Caco-2 (cell line): ENCODE measurements at regions not wholly inside any gene's neighbourhood (a gene's known extent, or its start where the extent isn't known, plus 50 kb on each side); places are given as distances from the start of the nearest gene placed in this dataset.

ENCODE experiments used
- BruUV-seq: library from RNA; stranded (reverse); fragments of 400-500 nt; replicated peaks from 2 replicates; lab custom pipeline; 2021; lab: Mats Ljungman, UMichigan
- CTCF ChIA-PET: fragments of 300-600 bp; sonication (Branson Sonifier 250); formaldehyde crosslinking; loops from one replicate; lab custom pipeline; 2022; ENCODE audit warnings: antibody characterized with exemption; lab: Charles Lee
- POLR2A ChIA-PET: fragments of 300-600 bp; sonication (Branson Sonifier 250); formaldehyde crosslinking; loops from one replicate; lab custom pipeline; 2022; ENCODE audit warnings: antibody characterized with exemption; lab: Charles Lee
- DNase-seq, 2 experiments: peaks; one replicate each; pipeline versions ENCODE4 v3.0.0 to v3.0.0-alpha.2; 2020 to 2022
- H3K27me3 ChIP-seq: replicated peaks from 2 replicates; pipeline ENCODE4 v1.6.0; 2011; ENCODE audit warnings: low read length; ENCODE audit not compliant: control insufficient read depth, insufficient read depth
- H3K36me3 ChIP-seq: 2 replicates; pipeline ENCODE4 v1.5.1; 2011; ENCODE audit warnings: low read length; ENCODE audit not compliant: control insufficient read depth, insufficient read depth
- H3K4me1 ChIP-seq: fragments of 250-450 bp; sonication (Bioruptor Pico); 2 replicates; pipeline ENCODE4 v1.5.1; 2020; ENCODE audit warnings: mild to moderate bottlenecking
- H3K4me3 ChIP-seq: 2 replicates; pipeline ENCODE4 v1.5.1; 2011; ENCODE audit warnings: low read depth, mild to moderate bottlenecking, control low read depth, low read length
- H3K9me3 ChIP-seq: fragments of 250-450 bp; sonication (Bioruptor Pico); 2 replicates; pipeline ENCODE4 v1.5.1; 2020; ENCODE audit warnings: mild to moderate bottlenecking, moderate library complexity
- H3K27ac Mint-ChIP-seq: one replicate; pipeline ENCODE4 v1.8.0; 2022; ENCODE audit warnings: mixed read lengths; ENCODE audit not compliant: unreplicated experiment
- H3K27me3 Mint-ChIP-seq: one replicate; pipeline ENCODE4 v1.8.0; 2022; ENCODE audit warnings: mixed read lengths; ENCODE audit not compliant: insufficient read depth, unreplicated experiment
- H3K36me3 Mint-ChIP-seq: one replicate; pipeline ENCODE4 v1.8.0; 2022; ENCODE audit warnings: mild to moderate bottlenecking, mixed read lengths; ENCODE audit not compliant: insufficient read depth, unreplicated experiment
- H3K4me1 Mint-ChIP-seq: one replicate; pipeline ENCODE4 v1.8.0; 2022; ENCODE audit warnings: low read depth, mixed read lengths; ENCODE audit not compliant: unreplicated experiment
- H3K4me3 Mint-ChIP-seq: one replicate; pipeline ENCODE4 v1.8.0; 2022; ENCODE audit warnings: mild to moderate bottlenecking, moderate library complexity, mixed read lengths; ENCODE audit not compliant: unreplicated experiment
- H3K9me3 Mint-ChIP-seq: one replicate; pipeline ENCODE4 v1.8.0; 2022; ENCODE audit warnings: mixed read lengths; ENCODE audit not compliant: unreplicated experiment
- intact Hi-C: fragments of 100-400 bp; cut with micrococcal nuclease; formaldehyde crosslinking; loops from one replicate; pipeline ENCODE4 v1.10.0; 2022; ENCODE audit not compliant: unreplicated experiment
- TF ChIP-seq, protein P1 (sequence below), 2 experiments: fragments of 200-600 bp in 1 of 2; IDR thresholded peaks; 1 replicate in 1 of 2; 2 replicates in 1 of 2; pipeline versions ENCODE4 v1.5.1 to v1.8.0; 2011 to 2022; ENCODE audit warnings: antibody characterized with exemption in 1 of 2, control low read depth in 1 of 2, inconsistent platforms in 1 of 2, low read depth in 1 of 2, low read length in 1 of 2, mild to moderate bottlenecking in 1 of 2, moderate library complexity in 1 of 2; ENCODE audit not compliant: insufficient read depth in 1 of 2, severe bottlenecking in 1 of 2, unreplicated experiment in 1 of 2

DNA sequence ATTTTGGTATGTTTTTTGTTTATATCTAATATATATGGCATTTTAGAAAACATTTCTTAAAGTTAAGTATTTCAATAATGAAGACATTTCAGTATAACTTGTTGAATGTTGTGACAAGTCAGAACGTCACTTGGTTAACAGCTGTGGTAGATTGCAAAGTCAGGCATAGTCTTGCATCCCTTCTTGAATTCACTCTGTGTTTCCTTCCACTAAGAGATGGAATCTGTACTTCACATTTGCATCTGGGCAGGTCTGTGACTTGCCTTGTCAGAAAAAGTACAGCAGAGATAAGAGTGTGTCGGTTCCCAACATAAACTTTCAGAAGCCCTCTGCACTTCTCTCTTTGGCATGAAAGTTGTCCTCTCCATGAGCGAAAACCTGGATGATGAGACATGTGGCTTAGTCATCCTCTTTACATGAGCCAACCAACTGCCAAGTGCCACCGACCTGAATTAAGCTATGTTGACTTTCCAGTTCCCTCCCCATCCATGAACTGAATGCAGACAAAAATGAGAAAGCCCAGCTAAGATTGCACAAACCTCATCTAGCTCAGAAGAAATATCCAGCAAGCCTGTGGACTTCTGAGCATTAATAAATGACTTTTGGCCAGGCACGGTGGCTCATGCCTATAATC, 1730.2 kb downstream of the MRPL39 start:
- Histone ChIP-seq H3K4me3 (no peak overlapping the region), H3K36me3 (no peaks in the 10 kb centered on the region), H3K27me3 (no peaks in the 10 kb centered on the region), H3K9me3 (no peaks in the 10 kb centered on the region), H3K4me1 (no peaks in the 10 kb centered on the region)
- Mint-ChIP-seq H3K4me3 (no peak overlapping the region), H3K4me1 (no peaks in the 10 kb centered on the region), H3K27me3 (peaks cover 6% of the 10 kb centered on the region), H3K27ac (no peak overlapping the region), H3K9me3 (no peaks in the 10 kb centered on the region), H3K36me3 (no peaks in the 10 kb centered on the region)
- no peak for DNase-seq
- TF ChIP-seq, protein P1, sequence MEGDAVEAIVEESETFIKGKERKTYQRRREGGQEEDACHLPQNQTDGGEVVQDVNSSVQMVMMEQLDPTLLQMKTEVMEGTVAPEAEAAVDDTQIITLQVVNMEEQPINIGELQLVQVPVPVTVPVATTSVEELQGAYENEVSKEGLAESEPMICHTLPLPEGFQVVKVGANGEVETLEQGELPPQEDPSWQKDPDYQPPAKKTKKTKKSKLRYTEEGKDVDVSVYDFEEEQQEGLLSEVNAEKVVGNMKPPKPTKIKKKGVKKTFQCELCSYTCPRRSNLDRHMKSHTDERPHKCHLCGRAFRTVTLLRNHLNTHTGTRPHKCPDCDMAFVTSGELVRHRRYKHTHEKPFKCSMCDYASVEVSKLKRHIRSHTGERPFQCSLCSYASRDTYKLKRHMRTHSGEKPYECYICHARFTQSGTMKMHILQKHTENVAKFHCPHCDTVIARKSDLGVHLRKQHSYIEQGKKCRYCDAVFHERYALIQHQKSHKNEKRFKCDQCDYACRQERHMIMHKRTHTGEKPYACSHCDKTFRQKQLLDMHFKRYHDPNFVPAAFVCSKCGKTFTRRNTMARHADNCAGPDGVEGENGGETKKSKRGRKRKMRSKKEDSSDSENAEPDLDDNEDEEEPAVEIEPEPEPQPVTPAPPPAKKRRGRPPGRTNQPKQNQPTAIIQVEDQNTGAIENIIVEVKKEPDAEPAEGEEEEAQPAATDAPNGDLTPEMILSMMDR (IDR thresholded peaks at IDR 0.05; ENCODE audit: insufficient read depth in 1 of 2, low read depth in 1 of 2, low read length in 1 of 2, severe bottlenecking in 1 of 2, unreplicated experiment in 1 of 2) = no peak
- BruUV-seq = no TSS peak
- ChIA-PET POLR2A (no interaction called here), CTCF (no interaction called here)
- intact Hi-C loops = no loop called here

DNA sequence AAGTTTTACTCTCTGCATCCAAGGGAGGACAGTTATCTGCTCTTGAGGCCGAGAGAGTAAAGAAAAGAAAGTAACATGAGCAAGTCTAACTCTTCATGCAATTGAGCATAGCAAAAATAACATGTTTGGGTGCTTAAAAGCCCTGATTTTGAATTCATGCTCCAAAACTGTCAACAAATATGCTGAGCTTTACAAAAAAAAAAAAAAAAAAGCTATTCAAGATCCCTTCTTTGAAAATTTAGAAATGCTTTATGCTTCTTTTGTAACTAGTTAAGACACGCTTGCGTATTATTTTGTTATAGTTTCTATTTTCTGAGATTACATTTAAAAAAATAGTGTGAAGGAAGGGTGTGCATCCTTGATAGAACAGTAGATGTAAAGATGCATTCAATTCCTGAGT, 1733.0 kb downstream of the MRPL39 start:
- H3K27me3 Mint-ChIP-seq = peaks cover 6% of the 10 kb centered on the region
- H3K4me3 Mint-ChIP-seq = no peak overlapping the region
- H3K9me3 Mint-ChIP-seq = no peaks in the 10 kb centered on the region
- H3K36me3 Mint-ChIP-seq = no peaks in the 10 kb centered on the region
- ChIA-PET POLR2A (no interaction called here), CTCF (no interaction called here)
- H3K36me3 ChIP-seq = no peaks in the 10 kb centered on the region
- no peaks in the 10 kb centered on the region for H3K9me3 ChIP-seq
- H3K27ac Mint-ChIP-seq = no peak overlapping the region
- H3K4me3 ChIP-seq = no peak overlapping the region
- no peaks in the 10 kb centered on the region for H3K27me3 ChIP-seq
- DNase-seq = no peak
- TF ChIP-seq, protein P1 (IDR thresholded peaks at IDR 0.05; ENCODE audit: insufficient read depth in 1 of 2, low read depth in 1 of 2, low read length in 1 of 2, severe bottlenecking in 1 of 2, unreplicated experiment in 1 of 2) = no peak
- no peaks in the 10 kb centered on the region for H3K4me1 Mint-ChIP-seq
- no peaks in the 10 kb centered on the region for H3K4me1 ChIP-seq
- BruUV-seq = no TSS peak
- intact Hi-C loops = no loop called here

DNA sequence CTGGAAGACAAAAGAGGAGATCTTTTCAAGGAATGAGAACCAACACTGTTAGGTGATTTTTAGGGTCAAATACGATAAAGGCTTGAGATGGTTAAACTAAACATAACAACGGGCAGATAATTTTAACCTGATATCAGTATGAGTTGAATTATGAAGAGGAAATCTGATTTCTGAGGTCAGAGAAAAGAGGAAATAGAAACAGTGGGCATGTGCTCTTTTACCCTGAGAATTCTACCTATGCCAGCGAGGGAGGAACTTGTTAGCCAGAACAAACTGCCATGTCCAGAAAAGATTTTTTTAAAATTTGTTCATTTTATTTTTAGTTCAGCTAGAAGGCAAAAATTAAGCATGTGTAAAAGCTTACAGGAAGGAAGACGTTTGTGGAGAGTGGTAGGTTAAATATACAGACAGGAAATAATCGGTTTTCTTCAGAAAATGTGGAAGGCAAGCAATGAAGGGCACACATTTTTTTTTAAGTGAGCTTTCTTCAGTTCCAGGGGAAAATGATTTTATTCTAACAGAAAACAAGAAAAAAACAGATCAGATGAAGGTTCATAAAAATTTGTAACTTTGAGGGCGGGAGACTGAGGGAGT, 1745.3 kb downstream of the MRPL39 start:
- no peak for DNase-seq
- TF ChIP-seq, protein P1 (IDR thresholded peaks at IDR 0.05; ENCODE audit: insufficient read depth in 1 of 2, low read depth in 1 of 2, low read length in 1 of 2, severe bottlenecking in 1 of 2, unreplicated experiment in 1 of 2) = no peak
- H3K4me3 ChIP-seq = no peak overlapping the region
- no peak overlapping the region for H3K27ac Mint-ChIP-seq
- no peaks in the 10 kb centered on the region for H3K9me3 ChIP-seq
- ChIA-PET CTCF (no interaction called here), POLR2A (no interaction called here)
- H3K4me1 Mint-ChIP-seq = no peaks in the 10 kb centered on the region
- H3K27me3 Mint-ChIP-seq = peaks cover 11% of the 10 kb centered on the region
- no peaks in the 10 kb centered on the region for H3K4me1 ChIP-seq
- H3K9me3 Mint-ChIP-seq = no peaks in the 10 kb centered on the region
- no peaks in the 10 kb centered on the region for H3K27me3 ChIP-seq
- H3K36me3 Mint-ChIP-seq = no peaks in the 10 kb centered on the region
- no peak overlapping the region for H3K4me3 Mint-ChIP-seq
- no peaks in the 10 kb centered on the region for H3K36me3 ChIP-seq
- intact Hi-C loops = no loop called here
- BruUV-seq = no TSS peak
